B cell (primary cell): ENCODE measurements at regions not wholly inside any gene's neighbourhood (a gene's known extent, or its start where the extent isn't known, plus 50 kb on each side); places are given as distances from the start of the nearest gene placed in this dataset.

Experiments used
- ATAC-seq: fragments of 200-7000 bp; cut with Tn5 transposase; one replicate; pipeline ENCODE4 v1.10.0; 2021; ENCODE audit warnings: low read depth, mild to moderate bottlenecking, moderate number of reproducible peaks, moderate library complexity
- CTCF ChIA-PET: fragments of 350-600 bp; sonication (Branson Sonifier 250); formaldehyde crosslinking; loops from one replicate; lab custom pipeline; 2021; ENCODE audit warnings: antibody characterized with exemption, inconsistent platforms; lab: Charles Lee
- POLR2A ChIA-PET: fragments of 350-600 bp; sonication (Branson Sonifier 250); formaldehyde crosslinking; loops from one replicate; lab custom pipeline; 2021; ENCODE audit warnings: antibody characterized with exemption; lab: Charles Lee
- DNase-seq: peaks from one replicate; pipeline ENCODE4 v3.0.0; 2013
- H2AFZ ChIP-seq: 2 replicates; pipeline ENCODE4 v1.6.1; 2012; ENCODE audit warnings: mild to moderate bottlenecking, low read depth, low read length; ENCODE audit not compliant: insufficient read depth, poor library complexity, severe bottlenecking
- H3K27ac ChIP-seq, 2 donors: 1 replicate in 1 of 2; 2 replicates in 1 of 2; pipeline ENCODE4 v1.5.1; 2012 to 2013; ENCODE audit warnings: low read length in 2 of 2, mild to moderate bottlenecking in 2 of 2, moderate library complexity in 1 of 2
- H3K27me3 ChIP-seq, 4 experiments: fragments of 200-600 bp in 1 of 4; sonication (generic) in 1 of 4; replicated peaks in 1 of 4; 1 replicate in 2 of 4; 2 replicates in 2 of 4; pipeline versions ENCODE4 v1.6.1 to v1.7.0; 2013 to 2016; ENCODE audit warnings: low read length in 3 of 4, mild to moderate bottlenecking in 2 of 4, mixed read lengths in 1 of 4, moderate library complexity in 1 of 4; ENCODE audit not compliant: insufficient read depth in 4 of 4, control insufficient read depth in 3 of 4; ENCODE audit errors: control extremely low read depth in 1 of 4
- H3K36me3 ChIP-seq, 2 experiments: replicated peaks in 1 of 2; 1 replicate in 1 of 2; 2 replicates in 1 of 2; pipeline versions ENCODE4 v1.6.1 to v1.7.1; 2013; ENCODE audit warnings: low read length in 1 of 2; ENCODE audit not compliant: insufficient read depth in 2 of 2, control insufficient read depth in 1 of 2; ENCODE audit errors: control extremely low read depth in 1 of 2, extremely low read depth in 1 of 2
- H3K4me1 ChIP-seq, 2 donors: fragments of 200-600 bp in 1 of 2; sonication (generic) in 1 of 2; 1 replicate in 1 of 2; 2 replicates in 1 of 2; pipeline versions ENCODE4 v1.5.1 to v1.6.1; 2013 to 2017; ENCODE audit warnings: low read length in 2 of 2; ENCODE audit not compliant: control insufficient read depth in 2 of 2, insufficient read depth in 2 of 2
- H3K4me2 ChIP-seq: replicated peaks from 2 replicates; pipeline ENCODE3; 2012; ENCODE audit warnings: mild to moderate bottlenecking, low read depth, low read length; ENCODE audit not compliant: poor library complexity, severe bottlenecking
- H3K4me3 ChIP-seq, 5 experiments: fragments of 200-600 bp in 1 of 5; sonication (generic) in 1 of 5; 1 replicate in 3 of 5; 2 replicates in 2 of 5; pipeline versions ENCODE4 v1.5.1 to v1.7.0; 2011 to 2016; ENCODE audit warnings: low read length in 4 of 5, mild to moderate bottlenecking in 4 of 5, low read depth in 2 of 5, control low read depth in 1 of 5, moderate library complexity in 1 of 5; ENCODE audit not compliant: insufficient read depth in 1 of 5; ENCODE audit errors: control extremely low read depth in 1 of 5, extremely low read depth in 1 of 5
- H3K79me2 ChIP-seq: fragments of 200-600 bp; sonication (generic); one replicate; pipeline ENCODE4 v1.6.0; 2016; ENCODE audit warnings: low read length; ENCODE audit not compliant: control insufficient read depth, insufficient read depth
- H3K9ac ChIP-seq: fragments of 200-600 bp; sonication (generic); 2 replicates; pipeline ENCODE4 v1.6.1; 2017; ENCODE audit warnings: mild to moderate bottlenecking, low read length, moderate library complexity
- H3K9me3 ChIP-seq, 3 donors: one replicate each; pipeline versions ENCODE4 v1.6.1 to v1.7.1; 2013; ENCODE audit warnings: low read length in 2 of 3; ENCODE audit not compliant: control insufficient read depth in 2 of 3, insufficient read depth in 1 of 3; ENCODE audit errors: control extremely low read depth in 1 of 3
- H4K20me1 ChIP-seq: 2 replicates; pipeline ENCODE4 v1.6.0; 2012; ENCODE audit warnings: mild to moderate bottlenecking, low read length; ENCODE audit not compliant: insufficient read depth, control insufficient read depth, poor library complexity, severe bottlenecking
- H3K27ac Mint-ChIP-seq: one replicate; pipeline ENCODE4 v1.8.0; 2021; ENCODE audit warnings: mixed read lengths
- H3K27me3 Mint-ChIP-seq: one replicate; pipeline ENCODE4 v1.8.0; 2021; ENCODE audit warnings: mixed read lengths
- H3K4me1 Mint-ChIP-seq: one replicate; pipeline ENCODE4 v1.8.0; 2021; ENCODE audit warnings: mixed read lengths
- H3K4me3 Mint-ChIP-seq: one replicate; pipeline ENCODE4 v1.8.0; 2021; ENCODE audit warnings: mixed read lengths
- H3K9me3 Mint-ChIP-seq: one replicate; pipeline ENCODE4 v1.8.0; 2022; ENCODE audit warnings: mixed read lengths; ENCODE audit not compliant: insufficient read depth
- CTCF ChIP-seq: fragments of 200-600 bp; IDR thresholded peaks from one replicate; pipeline ENCODE4 v1.8.0; 2022; ENCODE audit warnings: antibody characterized with exemption, mild to moderate bottlenecking
- EZH2 ChIP-seq: IDR thresholded peaks from 2 replicates; pipeline ENCODE4 v1.6.1; 2012; ENCODE audit warnings: borderline replicate concordance, low read depth, mild to moderate bottlenecking, moderate library complexity, low read length; ENCODE audit not compliant: insufficient read depth, poor library complexity, severe bottlenecking
- intact Hi-C: fragments of 100-400 bp; cut with micrococcal nuclease; formaldehyde crosslinking; loops from one replicate; pipeline ENCODE4 v1.10.0; 2022

DNA sequence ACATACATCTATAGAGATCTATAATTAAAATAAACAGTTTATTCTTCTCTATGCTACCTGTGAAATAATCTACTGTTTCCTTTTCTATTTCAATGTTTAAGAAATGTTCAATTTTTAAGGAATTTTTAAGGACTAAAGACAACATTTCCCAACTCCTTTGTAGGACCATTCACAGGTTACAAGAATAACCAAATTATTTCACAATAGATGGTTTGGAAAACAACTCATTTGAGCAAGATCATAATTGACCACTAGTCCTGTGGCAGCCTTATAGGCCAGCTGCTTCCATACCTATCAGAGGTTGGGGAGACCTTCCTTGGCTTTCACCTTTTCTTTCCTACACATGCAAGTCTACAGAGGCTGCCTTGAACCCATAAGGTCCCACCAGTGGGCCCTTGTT is 193.7 kb downstream of the TTC39B start:
- Histone ChIP-seq H3K4me2 (no peak overlapping the region), H3K36me3 (no peaks in the 10 kb centered on the region), H3K27me3 (no peaks in the 10 kb centered on the region), H4K20me1 (no peaks in the 10 kb centered on the region), H3K27ac (no peak overlapping the region), H3K4me3 (no peak overlapping the region), H3K9me3 (no peaks in the 10 kb centered on the region), H2AFZ (no peak overlapping the region), H3K79me2 (no peaks in the 10 kb centered on the region), H3K9ac (no peak overlapping the region), H3K4me1 (no peaks in the 10 kb centered on the region)
- POLR2A ChIA-PET, result no interaction called here
- H3K9me3 Mint-ChIP-seq, result peaks cover 2% of the 10 kb centered on the region
- H3K27ac Mint-ChIP-seq, result no peak overlapping the region
- intact Hi-C loops, result no loop called here
- H3K4me1 Mint-ChIP-seq, result no peaks in the 10 kb centered on the region
- no peak overlapping the region for H3K4me3 Mint-ChIP-seq
- H3K27me3 Mint-ChIP-seq, result peaks cover 15% of the 10 kb centered on the region
- DNase-seq (no peak), ATAC-seq (no peak)
- CTCF ChIA-PET, result no interaction called here
- no peak for TF ChIP-seq EZH2
- TF ChIP-seq CTCF, result no peak

GRCh38 chr9:15111071-15111470 is 195.9 kb downstream of the TTC39B start:
- Histone ChIP-seq H3K4me3 (no peak overlapping the region), H2AFZ (no peak overlapping the region), H3K9ac (no peak overlapping the region), H3K79me2 (no peaks in the 10 kb centered on the region), H3K27ac (no peak overlapping the region), H3K9me3 (no peaks in the 10 kb centered on the region), H3K4me1 (no peaks in the 10 kb centered on the region), H3K4me2 (no peak overlapping the region), H4K20me1 (no peaks in the 10 kb centered on the region), H3K27me3 (no peaks in the 10 kb centered on the region), H3K36me3 (no peaks in the 10 kb centered on the region)
- H3K9me3 Mint-ChIP-seq, result peaks cover 2% of the 10 kb centered on the region
- intact Hi-C loops, result no loop called here
- H3K4me3 Mint-ChIP-seq, result no peak overlapping the region
- CTCF ChIA-PET, result no interaction called here
- ATAC-seq, result no peak
- peaks cover 10% of the 10 kb centered on the region for H3K27me3 Mint-ChIP-seq
- no peak for DNase-seq
- TF ChIP-seq CTCF, result no peak
- no peak for TF ChIP-seq EZH2
- no peak overlapping the region for H3K27ac Mint-ChIP-seq
- no peaks in the 10 kb centered on the region for H3K4me1 Mint-ChIP-seq
- POLR2A ChIA-PET, result no interaction called here
